ENCODE measurements at regions not wholly inside any gene's neighbourhood (a gene's known extent, or its start where the extent isn't known, plus 50 kb on each side); places are given as distances from the start of the nearest gene placed in this dataset.

DNA sequence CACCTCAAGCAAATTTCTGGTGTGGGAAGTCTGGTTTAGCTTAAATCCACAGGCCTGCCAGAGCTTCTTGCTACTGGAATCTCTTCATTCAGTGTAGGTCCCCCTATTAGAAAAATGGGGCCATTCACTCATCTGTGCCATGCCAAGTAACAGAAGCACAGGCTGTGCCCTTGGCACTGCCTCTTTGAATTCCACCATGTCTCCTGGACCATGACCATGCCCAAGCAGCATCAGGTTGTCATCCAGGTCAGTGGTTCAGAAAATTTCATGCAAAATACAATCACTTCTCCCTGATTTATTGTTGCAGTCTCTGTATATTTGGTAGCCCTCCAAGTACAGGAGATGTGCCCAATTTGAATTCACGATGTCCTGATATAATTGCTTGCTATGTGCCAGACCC lies 602.1 kb upstream of the ZNF385D start:
- POLR2A ChIA-PET: no interaction called here

GRCh38 chr3:22358334-22358733 lies 607.3 kb upstream of the ZNF385D start:
- no peaks in the 10 kb centered on the region for H3K27me3 Mint-ChIP-seq (ENCODE audit: low read depth)
- ATAC-seq (no peak), DNase-seq (ENCODE audit: low spot score) (no peak)
- POLR2A ChIA-PET: interaction anchor here (0.6 kb wide), 1 partner anchor 48 kb away, joined by 5 read pairs; no protein-coding TSS in a partner anchor
- no peak overlapping the region for H3K27ac Mint-ChIP-seq
- H3K9me3 Mint-ChIP-seq: no peaks in the 10 kb centered on the region
- no peak overlapping the region for H3K4me3 Mint-ChIP-seq
- no peaks in the 10 kb centered on the region for H3K36me3 Mint-ChIP-seq
- H3K4me1 Mint-ChIP-seq: no peaks in the 10 kb centered on the region
- CTCF ChIA-PET: no interaction called here
- TF ChIP-seq, protein P1, sequence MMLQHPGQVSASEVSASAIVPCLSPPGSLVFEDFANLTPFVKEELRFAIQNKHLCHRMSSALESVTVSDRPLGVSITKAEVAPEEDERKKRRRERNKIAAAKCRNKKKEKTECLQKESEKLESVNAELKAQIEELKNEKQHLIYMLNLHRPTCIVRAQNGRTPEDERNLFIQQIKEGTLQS (CRISPR knock-in tag; conservative IDR thresholded peaks at IDR 0.05): no peak
- no peak for TF ChIP-seq GRHL2 (CRISPR knock-in tag; IDR thresholded peaks at IDR 0.05; ENCODE audit: insufficient replicate concordance, severe bottlenecking)
- TF ChIP-seq OVOL2 (CRISPR knock-in tag; IDR thresholded peaks at IDR 0.05; ENCODE audit: borderline replicate concordance): no peak
- TF ChIP-seq ATF1 (CRISPR knock-in tag; IDR thresholded peaks at IDR 0.05): no peak
- no peak for TF ChIP-seq NFATC4 (CRISPR knock-in tag; IDR thresholded peaks at IDR 0.05)
- no peak for TF ChIP-seq ZBTB21 (CRISPR knock-in tag; IDR thresholded peaks at IDR 0.05; ENCODE audit: borderline replicate concordance)
- TF ChIP-seq, protein P2, sequence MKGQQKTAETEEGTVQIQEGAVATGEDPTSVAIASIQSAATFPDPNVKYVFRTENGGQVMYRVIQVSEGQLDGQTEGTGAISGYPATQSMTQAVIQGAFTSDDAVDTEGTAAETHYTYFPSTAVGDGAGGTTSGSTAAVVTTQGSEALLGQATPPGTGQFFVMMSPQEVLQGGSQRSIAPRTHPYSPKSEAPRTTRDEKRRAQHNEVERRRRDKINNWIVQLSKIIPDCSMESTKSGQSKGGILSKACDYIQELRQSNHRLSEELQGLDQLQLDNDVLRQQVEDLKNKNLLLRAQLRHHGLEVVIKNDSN (CRISPR knock-in tag; IDR thresholded peaks at IDR 0.05): no peak
- TF ChIP-seq, protein P3, sequence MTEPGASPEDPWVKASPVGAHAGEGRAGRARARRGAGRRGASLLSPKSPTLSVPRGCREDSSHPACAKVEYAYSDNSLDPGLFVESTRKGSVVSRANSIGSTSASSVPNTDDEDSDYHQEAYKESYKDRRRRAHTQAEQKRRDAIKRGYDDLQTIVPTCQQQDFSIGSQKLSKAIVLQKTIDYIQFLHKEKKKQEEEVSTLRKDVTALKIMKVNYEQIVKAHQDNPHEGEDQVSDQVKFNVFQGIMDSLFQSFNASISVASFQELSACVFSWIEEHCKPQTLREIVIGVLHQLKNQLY (CRISPR knock-in tag; IDR thresholded peaks at IDR 0.05): no peak
- no peak for TF ChIP-seq GABPB1 (CRISPR knock-in tag; IDR thresholded peaks at IDR 0.05)
- TF ChIP-seq MXD4 (CRISPR knock-in tag; IDR thresholded peaks at IDR 0.05; ENCODE audit: borderline replicate concordance): no peak
- no peak for TF ChIP-seq NR3C1 (CRISPR knock-in tag; conservative IDR thresholded peaks at IDR 0.05; ENCODE audit: low read depth)
- no peak for TF ChIP-seq IRF1 (CRISPR knock-in tag; IDR thresholded peaks at IDR 0.05)
- no peak for TF ChIP-seq PRRX2 (CRISPR knock-in tag; IDR thresholded peaks at IDR 0.05)
- TF ChIP-seq GTF2I (CRISPR knock-in tag; conservative IDR thresholded peaks at IDR 0.05): no peak

More for the DNA sequence above, 602.1 kb upstream of the ZNF385D start:
- TF ChIP-seq ERG (CRISPR knock-in tag; IDR thresholded peaks at IDR 0.05) (no peak), FOXP1 (CRISPR knock-in tag; IDR thresholded peaks at IDR 0.05; ENCODE audit: borderline replicate concordance) (no peak), MXD4 (CRISPR knock-in tag; IDR thresholded peaks at IDR 0.05; ENCODE audit: borderline replicate concordance) (no peak), HMGA2 (CRISPR knock-in tag; IDR thresholded peaks at IDR 0.05) (no peak), ATF6 (CRISPR knock-in tag; IDR thresholded peaks at IDR 0.05) (no peak), ELF4 (CRISPR knock-in tag; IDR thresholded peaks at IDR 0.05; ENCODE audit: low read depth) (no peak), ESRRA (CRISPR knock-in tag; IDR thresholded peaks at IDR 0.05; ENCODE audit: borderline replicate concordance) (no peak), MYBL2 (CRISPR knock-in tag; IDR thresholded peaks at IDR 0.05) (no peak)
- TF ChIP-seq, protein P1 (CRISPR knock-in tag; conservative IDR thresholded peaks at IDR 0.05): no peak
- TF ChIP-seq, protein P4, sequence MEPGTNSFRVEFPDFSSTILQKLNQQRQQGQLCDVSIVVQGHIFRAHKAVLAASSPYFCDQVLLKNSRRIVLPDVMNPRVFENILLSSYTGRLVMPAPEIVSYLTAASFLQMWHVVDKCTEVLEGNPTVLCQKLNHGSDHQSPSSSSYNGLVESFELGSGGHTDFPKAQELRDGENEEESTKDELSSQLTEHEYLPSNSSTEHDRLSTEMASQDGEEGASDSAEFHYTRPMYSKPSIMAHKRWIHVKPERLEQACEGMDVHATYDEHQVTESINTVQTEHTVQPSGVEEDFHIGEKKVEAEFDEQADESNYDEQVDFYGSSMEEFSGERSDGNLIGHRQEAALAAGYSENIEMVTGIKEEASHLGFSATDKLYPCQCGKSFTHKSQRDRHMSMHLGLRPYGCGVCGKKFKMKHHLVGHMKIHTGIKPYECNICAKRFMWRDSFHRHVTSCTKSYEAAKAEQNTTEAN (CRISPR knock-in tag; IDR thresholded peaks at IDR 0.05): no peak
- TF ChIP-seq, protein P5, sequence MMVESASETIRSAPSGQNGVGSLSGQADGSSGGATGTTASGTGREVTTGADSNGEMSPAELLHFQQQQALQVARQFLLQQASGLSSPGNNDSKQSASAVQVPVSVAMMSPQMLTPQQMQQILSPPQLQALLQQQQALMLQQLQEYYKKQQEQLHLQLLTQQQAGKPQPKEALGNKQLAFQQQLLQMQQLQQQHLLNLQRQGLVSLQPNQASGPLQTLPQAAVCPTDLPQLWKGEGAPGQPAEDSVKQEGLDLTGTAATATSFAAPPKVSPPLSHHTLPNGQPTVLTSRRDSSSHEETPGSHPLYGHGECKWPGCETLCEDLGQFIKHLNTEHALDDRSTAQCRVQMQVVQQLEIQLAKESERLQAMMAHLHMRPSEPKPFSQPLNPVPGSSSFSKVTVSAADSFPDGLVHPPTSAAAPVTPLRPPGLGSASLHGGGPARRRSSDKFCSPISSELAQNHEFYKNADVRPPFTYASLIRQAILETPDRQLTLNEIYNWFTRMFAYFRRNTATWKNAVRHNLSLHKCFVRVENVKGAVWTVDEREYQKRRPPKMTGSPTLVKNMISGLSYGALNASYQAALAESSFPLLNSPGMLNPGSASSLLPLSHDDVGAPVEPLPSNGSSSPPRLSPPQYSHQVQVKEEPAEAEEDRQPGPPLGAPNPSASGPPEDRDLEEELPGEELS (CRISPR knock-in tag; IDR thresholded peaks at IDR 0.05): no peak
- TF ChIP-seq, protein P6, sequence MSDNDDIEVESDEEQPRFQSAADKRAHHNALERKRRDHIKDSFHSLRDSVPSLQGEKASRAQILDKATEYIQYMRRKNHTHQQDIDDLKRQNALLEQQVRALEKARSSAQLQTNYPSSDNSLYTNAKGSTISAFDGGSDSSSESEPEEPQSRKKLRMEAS (CRISPR knock-in tag; IDR thresholded peaks at IDR 0.05): no peak
- no peaks in the 10 kb centered on the region for H3K9me3 Mint-ChIP-seq
- H3K36me3 Mint-ChIP-seq: no peaks in the 10 kb centered on the region
- H3K27me3 Mint-ChIP-seq (ENCODE audit: low read depth): no peaks in the 10 kb centered on the region
- CTCF ChIA-PET: no interaction called here
- no peak overlapping the region for H3K4me3 Mint-ChIP-seq
- DNase-seq (ENCODE audit: low spot score) (no peak), ATAC-seq (no peak)
- no peak overlapping the region for H3K27ac Mint-ChIP-seq
- H3K4me1 Mint-ChIP-seq: no peaks in the 10 kb centered on the region

Measured in WTC11 (cell line).